ENCODE measurements at regions not wholly inside any gene's neighbourhood (a gene's known extent, or its start where the extent isn't known, plus 50 kb on each side); places are given as distances from the start of the nearest gene placed in this dataset.

- DNase-seq = no peak
Measured at GRCh38 chr4:56286763-56287162, 100.5 kb downstream of the AASDH start.

DNA sequence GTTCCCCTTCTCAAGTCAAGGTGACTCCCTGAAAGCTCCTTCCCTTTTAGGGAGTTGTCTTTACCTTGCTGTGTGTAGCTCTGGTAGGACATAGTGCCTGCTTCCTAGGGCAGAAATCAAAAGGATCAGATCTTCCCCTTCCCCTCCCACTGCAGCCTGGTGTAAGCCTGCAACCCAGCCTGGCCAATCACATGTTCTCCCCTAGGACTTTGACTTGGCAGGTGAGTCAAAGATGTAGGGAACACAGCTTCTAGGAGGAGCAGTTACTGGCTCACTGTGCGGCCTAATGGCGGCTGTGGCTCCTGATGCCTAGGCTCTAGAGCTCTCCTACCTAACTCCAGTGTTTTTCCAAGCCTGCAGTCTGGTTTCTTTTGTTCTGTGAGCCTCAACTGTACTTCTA is 103.9 kb downstream of the AASDH start:
- no peak for DNase-seq

GRCh38 chr4:56282004-56282403 is 105.3 kb downstream of the AASDH start:
- DNase-seq = no peak

DNA sequence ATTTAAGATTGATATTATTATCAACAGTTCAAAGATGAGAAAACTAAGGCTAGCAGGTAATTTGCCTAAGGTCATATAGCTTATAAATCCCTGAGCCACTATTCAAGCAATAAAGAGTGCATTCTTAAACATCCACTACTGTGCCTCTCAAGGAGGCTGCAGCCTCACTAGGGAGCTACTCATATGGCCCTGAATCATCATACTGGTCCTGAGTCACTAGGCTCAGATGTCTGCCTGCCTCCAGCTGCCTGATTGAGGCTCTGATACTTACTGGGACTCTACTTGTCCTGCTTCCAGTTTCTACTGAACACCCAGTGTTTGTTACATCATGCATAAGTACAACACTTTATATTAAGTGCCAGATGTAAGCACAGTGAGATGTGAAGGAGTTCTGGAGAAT is 110.7 kb downstream of the AASDH start:
- no peak for DNase-seq

GRCh38 chr4:56273391-56273790 is 113.9 kb downstream of the AASDH start:
- DNase-seq = no peak

DNA sequence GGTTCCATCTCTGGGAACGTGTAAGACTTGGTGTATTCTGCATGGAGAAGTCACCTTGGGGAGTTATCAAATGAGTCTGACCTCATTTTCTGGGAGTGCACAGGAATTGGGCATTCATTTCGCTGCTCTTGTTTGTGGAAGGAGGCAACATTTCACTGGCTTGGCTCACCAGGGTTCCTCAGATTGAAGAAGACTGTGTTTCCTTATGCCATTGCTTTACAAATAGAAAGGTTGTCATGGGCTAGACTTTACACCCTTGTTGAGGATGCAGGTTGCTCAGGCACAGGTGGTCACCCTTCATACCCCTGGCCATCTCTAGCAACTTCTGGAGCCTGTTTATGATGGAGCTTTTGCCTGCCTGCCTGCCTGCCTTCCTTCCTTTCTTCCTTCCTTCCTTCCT is 114.4 kb downstream of the AASDH start:
- DNase-seq = no peak

- DNase-seq = no peak
Measured at GRCh38 chr4:56272003-56272402, 115.3 kb downstream of the AASDH start.

- DNase-seq = no peak
Measured at GRCh38 chr4:56271131-56271530, 116.2 kb downstream of the AASDH start.

- DNase-seq = no peak
Measured at GRCh38 chr4:56267558-56267957, 119.7 kb downstream of the AASDH start.

GRCh38 chr4:56264873-56265272 is 122.4 kb downstream of the AASDH start:
- no peak for DNase-seq

DNA sequence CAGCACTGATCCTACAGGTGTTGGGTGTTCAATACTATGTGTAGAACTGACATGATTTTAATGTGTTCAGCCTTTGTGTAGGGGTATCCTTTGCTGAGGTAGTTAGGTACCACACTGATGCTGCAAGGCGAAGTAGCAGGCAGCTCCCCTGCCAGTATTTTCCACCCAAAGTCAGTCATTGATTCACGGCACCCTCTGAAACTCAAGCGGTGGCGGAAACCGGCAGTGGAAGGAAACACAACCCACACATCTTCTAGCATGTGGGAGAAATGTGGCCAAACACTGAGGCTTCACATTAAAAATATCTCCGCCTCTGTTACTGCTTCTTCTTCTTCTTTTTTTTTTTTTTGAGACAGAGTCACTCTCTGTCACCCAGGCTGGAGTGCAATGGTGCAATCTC is 126.3 kb downstream of the AASDH start:
- DNase-seq = no peak

GRCh38 chr4:56260320-56260719 is 127.0 kb downstream of the AASDH start:
- DNase-seq = no peak

DNA sequence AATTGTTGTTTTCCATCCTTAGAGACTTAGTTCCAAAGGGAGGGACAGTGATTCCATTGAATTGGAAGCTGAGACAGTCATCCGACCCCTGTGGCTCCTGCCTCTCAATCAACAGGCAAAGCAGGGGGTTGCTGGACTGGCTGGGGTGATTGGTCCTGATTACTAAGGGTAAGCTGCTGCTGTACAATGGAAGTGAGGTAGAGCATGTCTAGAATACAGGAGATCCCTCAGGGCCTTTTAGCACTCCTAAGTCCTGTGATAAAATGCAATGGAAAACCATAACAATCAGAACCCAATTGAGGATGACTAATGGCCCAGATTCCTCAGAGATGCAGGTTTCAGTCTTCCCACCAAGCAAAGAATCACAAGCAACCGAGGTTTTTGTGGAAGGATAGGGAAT is 127.6 kb downstream of the AASDH start:
- no peak for DNase-seq

DNA sequence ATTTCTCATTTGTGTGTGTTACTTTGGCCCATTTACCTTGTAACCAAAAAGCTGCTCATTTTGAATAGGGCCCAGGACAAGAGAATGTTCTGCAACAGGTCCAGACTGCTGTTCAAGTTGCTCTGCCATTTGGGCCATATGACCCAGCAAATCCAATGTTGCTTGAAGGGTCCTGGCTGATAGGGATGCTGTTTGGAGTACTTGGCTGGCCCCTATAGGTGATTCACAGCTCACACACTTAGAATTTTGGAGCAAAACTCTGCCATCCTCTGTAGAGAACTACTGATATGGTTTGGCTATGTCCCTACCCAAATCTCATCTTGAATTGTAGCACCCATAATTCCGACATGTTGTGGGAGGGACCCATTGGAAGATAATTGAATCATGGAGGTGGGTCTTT is 131.5 kb downstream of the AASDH start:
- no peak for DNase-seq

GRCh38 chr4:56253666-56254305 is 133.5 kb downstream of the AASDH start:
- DNase-seq = no peak

- DNase-seq = no peak
Measured at GRCh38 chr4:56252561-56253152, 134.6 kb downstream of the AASDH start.

GRCh38 chr4:56251556-56251955 is 135.7 kb downstream of the AASDH start:
- DNase-seq = no peak

DNA sequence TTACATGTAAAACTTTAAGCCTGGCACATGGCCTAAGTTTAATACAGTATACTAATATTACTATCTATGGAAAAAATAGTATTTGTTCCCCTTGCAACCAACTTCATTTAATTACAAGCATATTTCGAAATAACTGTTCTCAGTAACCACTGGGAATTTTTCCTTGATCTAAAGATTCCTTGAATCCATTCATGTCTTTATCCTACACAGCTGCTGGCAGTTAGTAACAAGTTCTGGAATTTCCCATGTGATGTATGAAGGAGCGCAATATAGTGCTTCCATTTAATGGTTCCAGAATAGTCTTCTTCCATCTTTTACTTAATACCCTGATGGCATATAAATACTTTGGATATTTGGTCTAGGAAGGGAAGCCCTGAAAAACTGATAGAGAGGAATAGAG is 136.5 kb downstream of the AASDH start:
- DNase-seq = no peak

DNA sequence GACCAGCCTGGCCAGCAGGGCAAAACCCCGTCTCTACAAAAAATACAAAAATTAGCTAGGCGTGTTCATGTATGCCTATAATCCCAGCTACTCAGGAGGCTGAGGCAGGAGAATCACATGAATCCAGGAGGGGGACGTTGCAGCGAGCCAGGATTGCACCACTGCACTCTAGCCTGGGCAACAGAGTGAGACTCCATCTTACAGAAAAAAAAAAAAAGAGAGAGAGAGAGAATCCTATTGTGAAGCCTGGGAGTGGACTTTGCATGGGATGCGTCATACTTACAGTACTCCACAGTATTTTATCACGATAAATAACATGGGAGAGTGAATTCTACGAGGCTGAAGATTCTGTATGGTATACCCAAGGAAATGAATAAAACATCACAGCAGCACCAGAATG is 139.6 kb downstream of the AASDH start:
- no peak for DNase-seq

GRCh38 chr4:56246233-56246610 is 141.1 kb downstream of the AASDH start:
- DNase-seq = no peak

- DNase-seq = no peak
Measured at GRCh38 chr4:56245547-56246232, 141.6 kb downstream of the AASDH start.

- no peak for DNase-seq
Measured at GRCh38 chr4:56244681-56245080, 142.6 kb downstream of the AASDH start.

DNA sequence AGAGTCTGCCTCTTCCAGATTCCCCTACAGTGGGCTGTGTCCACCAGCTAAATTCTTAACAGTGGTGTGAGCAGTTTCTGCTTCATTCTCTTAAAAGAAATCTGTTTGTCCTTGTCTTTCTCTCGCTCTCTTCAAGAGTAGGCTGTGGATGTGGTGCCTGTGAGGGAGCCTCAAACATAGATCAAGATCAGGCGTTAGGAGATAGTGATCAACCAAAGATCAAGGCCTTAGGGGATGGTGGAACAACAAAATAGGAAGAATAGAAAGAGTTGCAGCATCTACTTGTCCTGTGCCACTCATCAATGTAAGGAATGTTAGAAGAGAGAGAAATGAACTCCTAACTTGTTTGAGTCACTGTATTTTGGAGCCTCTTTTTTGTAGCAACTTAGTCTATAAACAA is 144.2 kb downstream of the AASDH start:
- DNase-seq = no peak

- no peak for DNase-seq
Measured at GRCh38 chr4:56241500-56241899, 145.8 kb downstream of the AASDH start.

Data from SIG-M5 (cell line).